HG03342 (cell line): ENCODE measurements at regions not wholly inside any gene's neighbourhood (a gene's known extent, or its start where the extent isn't known, plus 50 kb on each side); places are given as distances from the start of the nearest gene placed in this dataset.

Source experiments
- ATAC-seq: cut with Tn5 transposase; IDR thresholded peaks from one replicate; pipeline ENCODE4 v1.9.1; 2021; ENCODE audit warnings: mild to moderate bottlenecking, moderate library complexity; ENCODE audit not compliant: unreplicated experiment

GRCh38 chr5:87099968-87100367, 167.7 kb upstream of the RASA1 start:
- no peak for ATAC-seq

DNA sequence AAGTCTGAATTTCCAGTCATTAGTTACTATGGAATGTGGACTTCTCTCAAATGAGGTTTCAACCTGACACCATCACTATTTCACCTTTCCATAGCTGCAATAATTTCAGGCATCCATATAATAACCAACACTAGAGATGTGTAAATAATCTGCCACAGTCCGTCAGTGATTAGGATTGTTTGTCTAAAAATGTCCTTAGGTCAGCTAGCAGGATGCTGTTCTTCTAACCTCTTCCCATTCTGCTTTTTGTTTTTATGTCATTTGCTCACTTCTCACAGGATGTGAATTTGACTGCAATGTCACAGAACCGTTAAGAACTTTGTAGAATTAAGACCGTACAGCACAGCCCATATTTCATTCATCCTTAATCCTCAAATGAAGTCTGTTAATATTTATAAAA, 166.4 kb upstream of the RASA1 start:
- no peak for ATAC-seq

GRCh38 chr5:87102841-87103240, 164.8 kb upstream of the RASA1 start:
- no peak for ATAC-seq

- ATAC-seq = peak; percentile 87
Observed at GRCh38 chr5:87103616-87104287, 163.9 kb upstream of the RASA1 start.

DNA sequence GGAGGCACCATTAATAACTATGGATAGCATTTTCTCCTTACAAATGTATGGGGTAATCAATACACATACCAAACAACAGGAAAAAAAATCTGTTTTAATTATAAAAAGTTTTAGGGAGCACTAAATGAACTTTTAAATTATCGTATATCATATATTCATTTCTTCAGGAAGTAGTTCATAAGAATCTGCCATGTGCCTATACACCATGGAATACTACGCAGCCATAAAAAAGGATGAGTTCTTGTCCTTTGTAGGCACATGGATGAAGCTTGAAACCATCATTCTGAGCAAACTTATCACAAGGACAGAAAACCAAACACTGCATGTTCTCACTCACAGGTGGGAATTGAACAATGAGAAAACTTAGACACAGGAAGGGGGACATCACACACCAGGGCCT, 162.1 kb upstream of the RASA1 start:
- ATAC-seq = no peak

- no peak for ATAC-seq
Observed at GRCh38 chr5:87109746-87110145, 157.9 kb upstream of the RASA1 start.

- no peak for ATAC-seq
Observed at GRCh38 chr5:87110721-87111120, 157.0 kb upstream of the RASA1 start.

- ATAC-seq = no peak
Observed at GRCh38 chr5:87113861-87114260, 153.8 kb upstream of the RASA1 start.

DNA sequence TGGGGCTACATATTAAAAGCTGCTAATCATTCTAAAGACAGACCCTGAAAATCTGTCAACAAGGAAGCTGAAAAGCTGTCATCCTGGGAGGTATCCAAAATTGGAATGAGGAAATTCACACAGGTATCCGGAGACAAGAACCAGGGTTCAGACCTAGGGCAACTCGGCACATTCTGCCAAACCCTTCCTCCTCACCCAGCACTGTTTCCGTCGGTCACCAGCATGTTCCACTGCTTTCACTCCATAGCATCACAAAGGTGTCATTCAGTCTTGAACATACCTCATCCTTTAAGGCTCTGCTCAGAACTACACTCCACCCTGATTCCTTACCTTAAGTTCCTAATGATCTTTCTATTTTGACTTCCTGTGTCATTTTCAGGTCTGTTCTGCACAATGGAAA, 153.1 kb upstream of the RASA1 start:
- no peak for ATAC-seq

DNA sequence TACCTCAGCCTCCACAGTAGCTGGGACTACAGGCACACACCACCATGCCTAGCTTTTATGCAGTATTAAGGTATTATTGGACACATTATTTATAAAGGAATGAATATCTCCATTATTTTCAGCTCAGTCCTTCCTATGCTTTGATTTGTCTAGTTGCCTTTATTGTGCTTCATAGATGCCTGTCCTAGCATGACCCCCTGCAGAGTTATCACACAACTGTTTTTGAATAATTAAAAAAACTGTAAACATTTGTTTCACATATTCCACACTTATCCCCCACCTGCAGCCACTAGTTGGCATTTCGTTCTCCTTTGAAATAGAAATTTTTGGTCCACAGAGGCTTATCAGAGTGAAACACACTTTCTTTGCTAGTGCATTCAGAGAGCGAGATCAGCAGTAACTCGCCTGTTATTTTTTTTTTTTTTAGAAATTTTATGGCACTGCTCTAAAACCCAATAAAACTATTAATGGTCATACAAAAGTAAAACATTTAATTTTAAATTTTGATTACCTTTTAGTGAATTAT, 151.8 kb upstream of the RASA1 start:
- ATAC-seq = no peak

GRCh38 chr5:87116825-87117512, 150.7 kb upstream of the RASA1 start:
- ATAC-seq = peak; percentile 86

GRCh38 chr5:87119588-87119987, 148.1 kb upstream of the RASA1 start:
- ATAC-seq = no peak

- peak; percentile 31 for ATAC-seq
Observed at GRCh38 chr5:87120518-87121303, 147.0 kb upstream of the RASA1 start.

DNA sequence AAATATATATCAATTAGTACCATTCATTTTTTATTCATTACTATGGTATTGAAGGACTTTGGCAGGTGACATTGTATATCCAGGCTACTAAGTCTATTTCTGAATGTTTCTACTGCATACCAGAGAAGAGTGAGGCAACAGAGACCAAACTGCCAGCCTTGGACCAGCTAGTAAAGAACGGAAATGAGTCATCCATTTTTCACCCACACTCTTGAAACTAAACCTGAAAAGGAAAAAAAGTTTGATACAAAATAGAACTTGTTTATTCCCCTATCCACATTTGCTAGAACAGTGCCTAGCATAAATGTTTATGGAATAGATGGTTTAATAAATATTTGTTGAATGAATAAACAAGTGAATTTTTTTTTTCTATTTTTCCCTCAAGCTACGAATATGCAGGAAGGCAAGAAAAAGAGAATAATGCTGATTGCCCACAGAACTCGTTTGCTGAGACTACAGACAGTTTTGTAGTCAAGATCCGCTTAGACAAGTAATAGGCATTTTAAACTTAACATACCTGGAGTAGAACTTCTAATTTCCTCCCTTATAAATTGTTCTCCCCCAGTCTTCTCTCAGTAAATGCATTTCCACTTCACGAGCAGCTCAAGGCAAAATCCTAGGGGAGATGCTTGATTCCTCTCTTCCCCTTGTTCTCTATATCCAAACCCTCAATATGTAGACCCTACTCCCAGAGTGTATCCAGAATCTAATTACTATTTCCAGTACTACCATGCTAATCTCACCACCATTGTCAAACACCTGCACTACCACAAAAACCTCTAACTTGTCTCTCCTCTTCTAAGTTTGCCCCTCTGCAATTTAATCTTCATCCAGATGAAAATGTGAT, 146.2 kb upstream of the RASA1 start:
- peak; percentile 75 for ATAC-seq

DNA sequence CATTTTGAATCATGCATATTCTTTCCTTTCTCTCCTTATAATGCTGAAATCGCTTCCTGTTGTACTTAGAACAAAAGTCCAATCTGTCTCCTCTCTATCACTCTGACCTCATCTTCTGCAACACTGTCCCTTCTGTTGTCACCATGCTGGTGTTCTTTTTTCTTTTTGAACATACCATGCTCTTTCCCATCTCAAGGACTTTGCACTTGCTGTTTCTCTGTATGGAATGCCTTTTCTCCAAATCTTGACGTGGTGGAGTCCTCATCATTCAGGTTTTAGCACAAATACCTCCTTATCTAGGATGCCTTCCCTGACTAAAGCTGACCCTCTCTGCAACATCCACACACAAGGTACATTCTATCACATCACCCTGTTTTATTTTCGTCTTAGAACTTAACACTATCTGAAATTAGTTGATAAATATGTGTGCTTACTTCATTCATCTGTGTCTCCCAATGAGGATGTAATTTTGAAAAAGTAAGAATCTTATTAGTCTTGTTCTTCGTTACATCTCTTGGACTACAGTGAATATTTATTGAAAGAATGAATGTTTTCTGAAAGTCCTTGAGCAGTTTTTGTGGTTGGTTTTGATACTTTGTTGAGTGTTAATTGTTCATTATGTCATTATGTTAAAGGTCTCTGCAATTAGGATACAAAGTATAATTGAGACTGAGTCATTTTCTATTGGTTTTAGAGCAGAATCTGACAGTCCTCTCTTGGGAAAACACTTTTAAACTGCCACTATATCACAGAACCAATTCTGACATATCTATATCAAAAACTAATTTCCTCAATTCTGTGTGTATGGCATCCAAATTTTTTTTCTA, 145.3 kb upstream of the RASA1 start:
- ATAC-seq = no peak

- no peak for ATAC-seq
Observed at GRCh38 chr5:87125766-87126165, 141.9 kb upstream of the RASA1 start.

GRCh38 chr5:87126869-87127268, 140.8 kb upstream of the RASA1 start:
- no peak for ATAC-seq

- ATAC-seq = no peak
Observed at GRCh38 chr5:87127426-87127825, 140.3 kb upstream of the RASA1 start.

DNA sequence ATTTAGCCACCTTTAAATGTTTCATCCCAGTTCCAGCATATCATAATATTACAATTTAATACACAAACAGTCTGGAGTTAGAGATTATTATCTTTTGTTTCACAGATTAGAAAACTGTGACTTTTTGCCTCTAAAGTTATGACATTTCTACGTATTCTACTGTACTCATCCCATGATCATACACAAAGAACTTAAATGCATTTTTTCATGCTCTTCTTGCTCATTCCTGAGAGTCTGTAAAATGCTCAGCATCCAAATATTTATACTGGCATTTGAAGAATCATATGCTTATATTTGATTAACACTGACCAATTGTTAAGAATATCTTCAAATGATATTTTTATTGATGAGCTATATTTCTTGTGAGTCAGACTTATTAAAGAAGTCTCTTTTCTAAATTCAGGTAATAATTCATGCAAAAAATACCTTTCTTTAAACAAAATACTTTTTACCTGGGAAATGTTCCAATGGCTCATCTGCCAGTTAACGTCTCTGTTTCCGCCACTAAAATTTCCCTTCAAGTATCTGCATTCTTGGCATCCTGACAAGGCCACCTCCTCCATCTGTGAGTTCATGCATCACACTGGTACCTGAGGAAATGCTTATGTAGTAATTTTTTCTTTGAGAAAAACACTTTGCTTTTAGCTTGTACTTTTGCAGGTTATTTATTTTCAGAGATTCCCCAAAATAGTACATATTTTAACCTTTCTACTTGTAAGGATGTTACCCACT, 139.6 kb upstream of the RASA1 start:
- no peak for ATAC-seq
